CD4-positive, alpha-beta T cell treated with Interleukin-17A for 1 hour (primary cell): ENCODE measurements at regions not wholly inside any gene's neighbourhood (a gene's known extent, or its start where the extent isn't known, plus 50 kb on each side); places are given as distances from the start of the nearest gene placed in this dataset.

Experiments used
- DNase-seq: peaks from one replicate; pipeline ENCODE4 v3.0.0-alpha.2; 2020

DNA sequence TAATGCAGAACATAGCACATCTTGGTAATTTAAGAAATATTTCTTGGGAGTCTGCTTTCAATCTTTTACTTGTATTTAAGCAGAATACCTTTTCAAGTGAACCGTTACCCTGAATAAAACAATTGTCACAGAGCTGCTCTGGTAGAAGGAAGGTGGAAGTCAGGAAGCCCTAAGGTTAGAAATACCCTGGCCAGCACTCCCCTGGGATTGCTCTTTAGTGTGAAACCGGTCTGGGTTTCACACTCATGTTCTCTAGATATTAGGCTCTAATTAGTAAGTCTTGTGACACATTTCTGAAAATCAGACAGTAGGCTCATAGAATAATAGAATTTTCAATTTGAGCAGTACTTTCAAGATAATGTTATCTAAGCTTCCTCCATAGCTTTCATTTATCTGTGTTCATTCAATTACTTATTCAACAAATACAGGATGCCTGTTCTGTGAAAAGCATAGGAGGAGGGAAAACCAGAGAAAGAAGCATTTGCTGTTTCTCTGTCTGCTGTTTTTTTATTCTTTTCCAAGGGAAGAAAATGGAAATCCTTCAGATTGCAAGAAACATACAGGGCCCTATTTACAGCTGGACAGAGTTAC, 825.5 kb downstream of the TLR4 start:
- no peak for DNase-seq

- DNase-seq: no peak
These were observed 828.4 kb downstream of the TLR4 start for GRCh38 chr9:118532592-118532991.

GRCh38 chr9:118533101-118533500, 828.9 kb downstream of the TLR4 start:
- DNase-seq: no peak

- no peak for DNase-seq
These were observed 829.6 kb downstream of the TLR4 start for GRCh38 chr9:118533850-118534249.

GRCh38 chr9:118536153-118536552, 832.0 kb downstream of the TLR4 start:
- DNase-seq: no peak

DNA sequence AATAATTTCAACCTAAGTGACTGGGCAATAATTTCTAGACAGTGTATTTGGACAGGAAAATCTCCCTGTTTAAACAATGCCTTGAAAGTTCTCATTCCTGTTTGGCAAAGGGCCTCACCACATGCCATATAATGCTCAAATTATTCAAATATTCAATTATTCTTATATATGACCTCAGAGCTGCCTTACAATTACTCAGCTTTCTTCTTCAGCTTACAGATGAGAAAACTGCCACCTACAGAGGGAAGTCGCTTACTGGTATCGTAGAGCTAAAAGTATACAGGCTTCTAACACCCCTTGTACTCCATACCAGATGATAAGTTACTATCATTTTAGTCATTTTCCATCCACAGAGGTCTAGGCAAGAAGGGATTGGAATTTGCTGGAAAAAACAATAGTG, 830.3 kb downstream of the BRINP1 start:
- no peak for DNase-seq

- no peak for DNase-seq
These were observed 815.8 kb downstream of the BRINP1 start for GRCh38 chr9:118553465-118553864.

DNA sequence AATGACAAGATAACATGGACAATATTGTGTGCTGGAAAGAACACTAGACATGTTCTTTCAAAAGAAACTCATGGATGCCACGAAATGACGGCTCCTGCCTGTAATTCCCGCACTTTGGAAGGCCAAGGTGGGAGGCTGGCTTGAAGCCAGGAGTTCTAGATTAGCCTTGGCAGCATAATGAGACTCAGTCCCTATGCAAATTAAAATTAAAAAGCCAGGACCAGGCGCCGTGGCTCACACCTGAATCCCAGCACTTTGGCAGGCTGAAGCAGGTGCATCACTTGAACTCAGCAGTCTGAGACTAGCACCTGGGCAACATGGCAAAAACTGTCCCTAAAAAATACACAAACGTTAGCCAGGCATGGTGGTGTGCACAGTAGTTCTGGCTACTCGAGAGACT, 814.2 kb downstream of the BRINP1 start:
- no peak for DNase-seq

DNA sequence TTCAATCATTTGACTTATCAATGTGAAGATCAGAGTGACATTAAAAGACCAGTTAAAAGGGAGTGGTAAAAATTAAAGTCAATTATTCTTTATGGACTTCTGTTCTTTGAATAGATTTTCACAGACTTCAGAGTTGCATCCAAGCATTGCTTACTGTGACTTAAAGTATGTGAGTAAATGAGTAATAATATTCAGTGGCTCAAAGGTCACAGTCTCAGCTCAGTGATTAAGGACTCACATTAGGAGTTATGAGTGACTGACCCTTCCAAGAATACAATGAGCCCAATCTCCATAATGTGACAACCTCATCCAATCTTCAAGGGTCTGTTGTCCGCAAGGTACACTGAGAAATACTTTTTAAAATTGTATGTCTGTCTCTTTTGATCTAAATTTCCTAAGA, 811.2 kb downstream of the BRINP1 start:
- DNase-seq: no peak

DNA sequence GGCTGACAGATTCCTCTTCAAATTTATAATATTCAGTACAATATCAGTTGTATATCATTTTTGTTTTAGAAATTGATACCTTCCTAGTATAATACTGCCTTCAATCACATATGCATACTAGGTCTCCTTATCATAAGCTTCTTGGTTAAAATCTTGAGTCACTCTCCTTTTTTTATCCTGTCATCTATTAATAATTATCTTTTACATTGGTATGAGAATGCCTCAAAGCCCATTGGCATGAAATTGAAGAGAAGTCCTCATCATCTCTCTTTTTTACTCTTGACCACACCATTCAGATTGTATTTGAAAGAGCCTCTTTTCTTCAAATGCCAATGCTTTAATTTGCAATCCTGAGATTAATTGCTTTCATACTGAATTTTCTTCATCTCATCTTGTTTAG, 810.3 kb downstream of the BRINP1 start:
- no peak for DNase-seq

GRCh38 chr9:118561051-118561450, 808.2 kb downstream of the BRINP1 start:
- DNase-seq: no peak

- no peak for DNase-seq
These were observed 805.6 kb downstream of the BRINP1 start for GRCh38 chr9:118563677-118564076.

GRCh38 chr9:118567861-118568260, 801.4 kb downstream of the BRINP1 start:
- DNase-seq: no peak

DNA sequence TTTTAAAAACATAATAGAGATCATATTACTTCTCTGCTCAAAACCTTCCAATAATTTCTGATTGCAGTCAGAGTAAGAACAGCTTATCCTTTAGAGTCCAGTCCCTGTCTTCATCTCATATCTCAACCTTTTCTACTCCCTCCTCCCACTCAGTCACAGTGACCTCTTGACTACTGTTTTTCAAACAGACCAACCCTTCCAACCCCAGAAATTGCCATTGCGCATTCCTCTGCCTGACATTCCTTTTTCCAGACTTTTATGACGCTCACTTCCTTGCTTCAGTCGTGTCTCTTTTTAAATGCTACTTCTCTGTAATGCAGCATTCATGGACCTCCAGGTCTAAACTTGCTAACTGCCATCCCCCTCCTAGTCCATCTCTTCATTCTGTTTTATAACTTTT, 800.5 kb downstream of the BRINP1 start:
- no peak for DNase-seq

DNA sequence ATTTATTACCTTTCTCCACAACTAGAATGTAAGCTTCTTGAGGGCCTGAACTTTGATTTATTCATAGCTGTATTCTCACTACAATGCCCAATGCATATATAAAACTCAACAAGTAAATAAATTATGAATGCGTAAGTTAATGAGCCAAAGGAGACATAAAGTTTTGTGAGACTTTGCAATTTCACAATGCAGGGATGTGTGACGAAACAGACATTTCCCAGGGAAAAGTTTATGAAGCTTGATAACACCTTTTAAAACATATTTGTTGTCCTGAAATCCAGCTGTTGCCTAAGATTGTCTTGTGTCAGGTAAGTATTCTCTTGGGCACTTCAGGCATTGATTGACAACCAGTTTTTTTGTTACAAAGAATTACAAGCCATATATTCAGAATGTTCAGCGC, 800.1 kb downstream of the BRINP1 start:
- no peak for DNase-seq

GRCh38 chr9:118570066-118570465, 799.2 kb downstream of the BRINP1 start:
- no peak for DNase-seq

- no peak for DNase-seq
These were observed 793.7 kb downstream of the BRINP1 start for GRCh38 chr9:118575341-118576070.

- DNase-seq: no peak
These were observed 792.1 kb downstream of the BRINP1 start for GRCh38 chr9:118577121-118577520.

GRCh38 chr9:118578467-118578866, 790.8 kb downstream of the BRINP1 start:
- no peak for DNase-seq

- DNase-seq: no peak
These were observed 785.8 kb downstream of the BRINP1 start for GRCh38 chr9:118583414-118583813.

DNA sequence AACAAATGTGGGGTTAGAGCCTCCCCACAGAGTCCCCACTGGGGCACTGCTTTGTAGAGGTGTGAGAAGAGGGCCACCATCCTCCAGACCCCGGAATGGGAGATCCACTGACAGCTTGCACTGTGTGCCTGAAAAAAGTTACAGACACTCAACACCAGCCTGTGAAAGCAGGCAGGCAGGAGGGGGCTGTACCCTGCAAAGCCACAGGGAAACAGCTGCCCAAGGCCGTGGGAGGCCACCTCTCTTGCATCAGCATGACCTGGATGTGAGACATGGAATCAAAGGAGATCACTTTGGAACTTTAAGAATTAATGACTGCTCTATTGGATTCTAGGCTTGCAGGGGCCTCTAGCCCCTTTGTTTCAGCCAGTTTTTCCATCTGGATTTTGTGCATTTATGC, 782.3 kb downstream of the BRINP1 start:
- no peak for DNase-seq

- DNase-seq: no peak
These were observed 774.8 kb downstream of the BRINP1 start for GRCh38 chr9:118594428-118594827.

- no peak for DNase-seq
These were observed 773.4 kb downstream of the BRINP1 start for GRCh38 chr9:118595719-118596305.

DNA sequence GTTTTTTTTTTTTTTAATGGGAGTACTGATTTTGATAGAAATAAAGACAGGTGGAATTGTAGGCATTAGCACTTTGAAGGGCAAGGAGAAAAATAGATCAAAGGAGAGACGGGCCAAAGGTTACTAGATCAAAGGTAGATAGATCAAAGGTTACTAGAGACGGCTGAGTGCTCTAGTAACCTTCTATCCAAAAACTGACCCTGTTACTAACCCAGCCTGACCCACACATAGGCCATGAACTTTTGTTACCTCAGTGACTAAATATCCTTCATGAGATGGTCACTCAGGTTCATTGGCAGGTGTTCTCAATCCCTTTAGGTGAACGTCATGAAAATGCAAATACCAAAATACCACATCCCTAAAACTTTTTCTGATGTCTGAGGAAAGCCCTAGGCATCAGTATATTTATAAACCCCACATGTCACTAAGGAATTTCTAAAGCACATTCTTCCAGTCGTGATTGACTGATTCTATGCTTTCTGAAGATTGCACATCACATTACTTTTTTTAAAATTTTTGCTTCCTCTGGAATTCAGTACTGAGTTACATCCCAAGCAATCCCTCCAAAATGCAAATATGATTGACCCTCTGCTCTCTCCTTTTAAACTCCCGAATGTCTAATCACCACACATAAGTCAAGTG, 772.7 kb downstream of the BRINP1 start:
- DNase-seq: no peak
